HCT116 (cell line): ENCODE measurements at regions not wholly inside any gene's neighbourhood (a gene's known extent, or its start where the extent isn't known, plus 50 kb on each side); places are given as distances from the start of the nearest gene placed in this dataset.

Experiments
- ATAC-seq: fragments of 200-7000 bp; cut with Tn5 transposase; 2 replicates; pipeline ENCODE4 v1.9.1; 2020; ENCODE audit warnings: mild to moderate bottlenecking, moderate library complexity
- BruUV-seq: library from RNA; stranded (reverse); fragments of 400-500 nt; replicated peaks from 2 replicates; lab custom pipeline; 2021; lab: Mats Ljungman, UMichigan
- CTCF ChIA-PET: fragments of 300-600 bp; sonication (Branson Sonifier 250); formaldehyde crosslinking; loops from one replicate; lab custom pipeline; 2021; ENCODE audit warnings: antibody characterized with exemption; lab: Charles Lee
- POLR2A ChIA-PET: fragments of 300-600, 350-600 bp; sonication (Branson Sonifier 250); formaldehyde crosslinking; loops from one replicate; lab custom pipeline; 2021; ENCODE audit warnings: antibody characterized with exemption; lab: Charles Lee
- RAD21 ChIA-PET, 2 experiments: fragments of 300-600 bp; sonication (Branson Sonifier 250); formaldehyde crosslinking; loops; one replicate each; lab custom pipeline; 2023; ENCODE audit warnings: low total read pairs in 2 of 2; ENCODE audit not compliant: uncharacterized antibody in 2 of 2, unreplicated experiment in 2 of 2, low non-redundant PET in 1 of 2; lab: Charles Lee
- DNase-seq: peaks from one replicate; pipeline ENCODE4 v3.0.0-alpha.2; 2010; ENCODE audit warnings: low read depth, low spot score
- H2AFZ ChIP-seq: fragments of 200-600 bp; shearing (Covaris generic), sonication (generic); 2 replicates; pipeline ENCODE4 v1.6.1; 2017; ENCODE audit warnings: low read depth, mixed run types, mixed read lengths, antibody characterized with exemption, low read length; ENCODE audit not compliant: poor library complexity, severe bottlenecking
- H3K27ac ChIP-seq: 2 replicates; pipeline ENCODE4 v1.5.1; 2012; ENCODE audit warnings: low read depth, low read length
- H3K27me3 ChIP-seq: fragments of 200-600 bp; sonication (generic); 2 replicates; pipeline ENCODE4 v1.6.1; 2016; ENCODE audit warnings: mixed run types, low read length, mixed read lengths; ENCODE audit not compliant: insufficient read depth
- H3K36me3 ChIP-seq, 2 experiments: fragments of 200-500 bp in 1 of 2; fragments of 200-600 bp in 1 of 2; sonication (Bioruptor generic) in 1 of 2; sonication (generic) in 1 of 2; 2 replicates each; pipeline versions ENCODE4 v1.5.1 to v1.6.1; 2014 to 2016; ENCODE audit warnings: low read length in 2 of 2, inconsistent platforms in 1 of 2, mixed read lengths in 1 of 2, mixed run types in 1 of 2; ENCODE audit not compliant: insufficient read depth in 2 of 2, control insufficient read depth in 1 of 2
- H3K4me1 ChIP-seq, 2 experiments: fragments of 200-600 bp in 1 of 2; sonication (generic) in 1 of 2; 2 replicates each; pipeline versions ENCODE4 v1.5.1 to v1.6.1; 2012 to 2017; ENCODE audit warnings: low read length in 2 of 2, inconsistent platforms in 1 of 2, mild to moderate bottlenecking in 1 of 2, mixed read lengths in 1 of 2, mixed run types in 1 of 2, moderate library complexity in 1 of 2; ENCODE audit not compliant: insufficient read depth in 2 of 2, control insufficient read depth in 1 of 2
- H3K4me2 ChIP-seq: fragments of 200-600 bp; sonication (generic); 2 replicates; pipeline ENCODE4 v1.6.1; 2017; ENCODE audit warnings: mixed run types, low read length, mixed read lengths
- H3K4me3 ChIP-seq, 2 experiments: fragments of 200-600 bp in 1 of 2; sonication (generic) in 1 of 2; replicated peaks in 1 of 2; 2 replicates each; pipeline ENCODE4 v1.5.1; 2011 to 2016; ENCODE audit warnings: low read length in 2 of 2, control low read depth in 1 of 2, low read depth in 1 of 2, mild to moderate bottlenecking in 1 of 2, mixed read lengths in 1 of 2, mixed run types in 1 of 2
- H3K79me2 ChIP-seq: fragments of 200-600 bp; sonication (generic); 2 replicates; pipeline ENCODE4 v1.6.1; 2017; ENCODE audit warnings: mild to moderate bottlenecking, mixed run types, low read length, moderate library complexity, mixed read lengths; ENCODE audit not compliant: insufficient read depth
- H3K9ac ChIP-seq: fragments of 200-600 bp; sonication (generic); 2 replicates; pipeline ENCODE4 v1.6.1; 2016; ENCODE audit warnings: low read length, mixed read lengths
- H3K9me2 ChIP-seq: fragments of 200-600 bp; sonication (generic), shearing (Covaris generic); 2 replicates; pipeline ENCODE4 v1.6.1; 2017; ENCODE audit warnings: mixed run types, mild to moderate bottlenecking, moderate library complexity; ENCODE audit not compliant: insufficient read depth
- H3K9me3 ChIP-seq, 2 experiments: fragments of 200-500 bp in 1 of 2; fragments of 200-600 bp in 1 of 2; sonication (Bioruptor generic) in 1 of 2; sonication (generic) in 1 of 2; 2 replicates each; pipeline ENCODE4 v1.6.1; 2014 to 2017; ENCODE audit warnings: low read length in 2 of 2, mixed read lengths in 2 of 2, inconsistent platforms in 1 of 2, low read depth in 1 of 2, mild to moderate bottlenecking in 1 of 2, mixed run types in 1 of 2, moderate library complexity in 1 of 2; ENCODE audit not compliant: control insufficient read depth in 1 of 2, insufficient read depth in 1 of 2
- H4K20me1 ChIP-seq: fragments of 200-600 bp; sonication (generic), shearing (Covaris generic); 2 replicates; pipeline ENCODE4 v1.6.1; 2017; ENCODE audit warnings: mixed run types, mild to moderate bottlenecking, moderate library complexity; ENCODE audit not compliant: insufficient read depth
- CBX3 ChIP-seq: IDR thresholded peaks from 2 replicates; pipeline ENCODE4 v1.6.1; 2012; ENCODE audit warnings: low read depth
- CTCF ChIP-seq, 3 experiments: fragments of 200-600 bp in 1 of 3; sonication (generic) in 1 of 3; IDR thresholded peaks in 2 of 3; conservative IDR thresholded peaks in 1 of 3; 2 replicates each; pipeline ENCODE4 v1.5.1; 2012 to 2017; ENCODE audit warnings: low read depth in 2 of 3, low read length in 2 of 3, antibody characterized with exemption in 1 of 3, borderline replicate concordance in 1 of 3, control low read depth in 1 of 3, mild to moderate bottlenecking in 1 of 3, mixed read lengths in 1 of 3, mixed run types in 1 of 3, moderate library complexity in 1 of 3; ENCODE audit not compliant: insufficient read depth in 1 of 3
- ELF1 ChIP-seq: IDR thresholded peaks from 2 replicates; pipeline ENCODE4 v1.6.1; 2012; ENCODE audit warnings: low read depth, borderline replicate concordance
- EZH2phosphoT487 ChIP-seq: fragments of 200-600 bp; IDR thresholded peaks from 2 replicates; pipeline ENCODE4 v1.6.1; 2018; ENCODE audit warnings: antibody characterized with exemption, borderline replicate concordance
- MAX ChIP-seq: IDR thresholded peaks from 2 replicates; pipeline ENCODE4 v1.6.1; 2012
- REST ChIP-seq: IDR thresholded peaks from 2 replicates; pipeline ENCODE4 v1.6.1; 2012; ENCODE audit warnings: low read depth
- SP1 ChIP-seq: IDR thresholded peaks from 2 replicates; pipeline ENCODE4 v1.6.1; 2012; ENCODE audit warnings: low read depth
- ZFX ChIP-seq: fragments of 450-650 bp; IDR thresholded peaks from 2 replicates; pipeline ENCODE4 v1.6.1; 2017
- ZNF274 ChIP-seq: fragments of 200-500 bp; sonication (Bioruptor generic); IDR thresholded peaks from 2 replicates; pipeline ENCODE4 v1.6.1; 2014; ENCODE audit warnings: mild to moderate bottlenecking, low read depth, low read length, inconsistent platforms
- intact Hi-C: fragments of 100-400 bp; cut with micrococcal nuclease; formaldehyde crosslinking; loops from 2 replicates; pipeline ENCODE4 v1.10.0; 2022

GRCh38 chr3:137835096-137835495 is 71.0 kb downstream of the SOX14 start:
- peaks cover 40% of the 10 kb centered on the region for H3K27me3 ChIP-seq
- H3K27ac ChIP-seq: no peak overlapping the region
- TF ChIP-seq CTCF (IDR thresholded peaks at IDR 0.05 in 2 of 3, conservative IDR thresholded peaks at IDR 0.05 in 1 of 3; ENCODE audit: borderline replicate concordance in 1 of 3, insufficient read depth in 1 of 3, low read depth in 2 of 3, low read length in 2 of 3) (no peak), ZFX (no peak), EZH2phosphoT487 (no peak), MAX (no peak), CBX3 (no peak), REST (no peak), SP1 (no peak), ZNF274 (no peak), ELF1 (no peak)
- H3K79me2 ChIP-seq: no peaks in the 10 kb centered on the region
- no peaks in the 10 kb centered on the region for H4K20me1 ChIP-seq
- no peaks in the 10 kb centered on the region for H3K36me3 ChIP-seq
- H3K9me3 ChIP-seq: no peaks in the 10 kb centered on the region
- intact Hi-C loops: no loop called here
- no peaks in the 10 kb centered on the region for H3K9me2 ChIP-seq
- RAD21 ChIA-PET: no interaction called here
- DNase-seq (no peak), ATAC-seq (no peak)
- BruUV-seq: no TSS peak
- no peak overlapping the region for H3K9ac ChIP-seq
- CTCF ChIA-PET: no interaction called here
- H3K4me1 ChIP-seq: no peaks in the 10 kb centered on the region
- no peak overlapping the region for H3K4me3 ChIP-seq
- no peak overlapping the region for H2AFZ ChIP-seq
- POLR2A ChIA-PET: no interaction called here
- no peak overlapping the region for H3K4me2 ChIP-seq
